ENCODE measurements at regions not wholly inside any gene's neighbourhood (a gene's known extent, or its start where the extent isn't known, plus 50 kb on each side); places are given as distances from the start of the nearest gene placed in this dataset.
A peak's percentile ranks its signal among the peaks of the same experiment; 100 is the strongest.

DNA sequence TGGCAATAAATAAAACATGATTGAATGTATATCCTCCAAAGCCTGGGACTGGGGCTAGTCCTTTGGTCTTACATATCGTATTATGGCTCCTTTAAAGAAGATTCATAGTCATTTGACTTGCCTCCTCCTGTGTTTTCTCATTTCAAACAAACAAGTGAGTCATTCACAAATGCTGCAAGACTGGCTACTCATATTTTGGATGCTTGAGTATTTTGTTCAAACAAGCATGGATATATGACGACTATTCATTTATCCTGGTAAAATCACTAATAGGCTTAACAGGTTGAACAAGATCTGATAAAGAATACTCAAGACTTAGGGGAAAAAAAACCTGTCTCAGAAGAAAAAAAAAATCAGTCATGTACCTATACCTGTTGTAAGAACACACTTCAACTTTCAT is 111.1 kb upstream of the CCDC28A start:
- TF ChIP-seq, protein P1, sequence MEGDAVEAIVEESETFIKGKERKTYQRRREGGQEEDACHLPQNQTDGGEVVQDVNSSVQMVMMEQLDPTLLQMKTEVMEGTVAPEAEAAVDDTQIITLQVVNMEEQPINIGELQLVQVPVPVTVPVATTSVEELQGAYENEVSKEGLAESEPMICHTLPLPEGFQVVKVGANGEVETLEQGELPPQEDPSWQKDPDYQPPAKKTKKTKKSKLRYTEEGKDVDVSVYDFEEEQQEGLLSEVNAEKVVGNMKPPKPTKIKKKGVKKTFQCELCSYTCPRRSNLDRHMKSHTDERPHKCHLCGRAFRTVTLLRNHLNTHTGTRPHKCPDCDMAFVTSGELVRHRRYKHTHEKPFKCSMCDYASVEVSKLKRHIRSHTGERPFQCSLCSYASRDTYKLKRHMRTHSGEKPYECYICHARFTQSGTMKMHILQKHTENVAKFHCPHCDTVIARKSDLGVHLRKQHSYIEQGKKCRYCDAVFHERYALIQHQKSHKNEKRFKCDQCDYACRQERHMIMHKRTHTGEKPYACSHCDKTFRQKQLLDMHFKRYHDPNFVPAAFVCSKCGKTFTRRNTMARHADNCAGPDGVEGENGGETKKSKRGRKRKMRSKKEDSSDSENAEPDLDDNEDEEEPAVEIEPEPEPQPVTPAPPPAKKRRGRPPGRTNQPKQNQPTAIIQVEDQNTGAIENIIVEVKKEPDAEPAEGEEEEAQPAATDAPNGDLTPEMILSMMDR (IDR thresholded peaks at IDR 0.05; ENCODE audit: low read depth, low read length, missing input control): no peak
- TF ChIP-seq EGR1 (IDR thresholded peaks at IDR 0.05; ENCODE audit: low read depth in 2 of 2) (no peak), YY1 (IDR thresholded peaks at IDR 0.05) (no peak), JUND (IDR thresholded peaks at IDR 0.05) (peak in 1 of 2 donors; percentile 42), RXRA (IDR thresholded peaks at IDR 0.05) (no peak), FOXA2 (IDR thresholded peaks at IDR 0.05) (no peak), HNF4A (conservative IDR thresholded peaks at IDR 0.05) (no peak), TAF1 (conservative IDR thresholded peaks at IDR 0.05) (no peak), HNF4G (IDR thresholded peaks at IDR 0.05) (no peak), RAD21 (IDR thresholded peaks at IDR 0.05) (no peak)
- TF ChIP-seq, protein P2, sequence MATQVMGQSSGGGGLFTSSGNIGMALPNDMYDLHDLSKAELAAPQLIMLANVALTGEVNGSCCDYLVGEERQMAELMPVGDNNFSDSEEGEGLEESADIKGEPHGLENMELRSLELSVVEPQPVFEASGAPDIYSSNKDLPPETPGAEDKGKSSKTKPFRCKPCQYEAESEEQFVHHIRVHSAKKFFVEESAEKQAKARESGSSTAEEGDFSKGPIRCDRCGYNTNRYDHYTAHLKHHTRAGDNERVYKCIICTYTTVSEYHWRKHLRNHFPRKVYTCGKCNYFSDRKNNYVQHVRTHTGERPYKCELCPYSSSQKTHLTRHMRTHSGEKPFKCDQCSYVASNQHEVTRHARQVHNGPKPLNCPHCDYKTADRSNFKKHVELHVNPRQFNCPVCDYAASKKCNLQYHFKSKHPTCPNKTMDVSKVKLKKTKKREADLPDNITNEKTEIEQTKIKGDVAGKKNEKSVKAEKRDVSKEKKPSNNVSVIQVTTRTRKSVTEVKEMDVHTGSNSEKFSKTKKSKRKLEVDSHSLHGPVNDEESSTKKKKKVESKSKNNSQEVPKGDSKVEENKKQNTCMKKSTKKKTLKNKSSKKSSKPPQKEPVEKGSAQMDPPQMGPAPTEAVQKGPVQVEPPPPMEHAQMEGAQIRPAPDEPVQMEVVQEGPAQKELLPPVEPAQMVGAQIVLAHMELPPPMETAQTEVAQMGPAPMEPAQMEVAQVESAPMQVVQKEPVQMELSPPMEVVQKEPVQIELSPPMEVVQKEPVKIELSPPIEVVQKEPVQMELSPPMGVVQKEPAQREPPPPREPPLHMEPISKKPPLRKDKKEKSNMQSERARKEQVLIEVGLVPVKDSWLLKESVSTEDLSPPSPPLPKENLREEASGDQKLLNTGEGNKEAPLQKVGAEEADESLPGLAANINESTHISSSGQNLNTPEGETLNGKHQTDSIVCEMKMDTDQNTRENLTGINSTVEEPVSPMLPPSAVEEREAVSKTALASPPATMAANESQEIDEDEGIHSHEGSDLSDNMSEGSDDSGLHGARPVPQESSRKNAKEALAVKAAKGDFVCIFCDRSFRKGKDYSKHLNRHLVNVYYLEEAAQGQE (IDR thresholded peaks at IDR 0.05): no peak
- TF ChIP-seq, protein P3, sequence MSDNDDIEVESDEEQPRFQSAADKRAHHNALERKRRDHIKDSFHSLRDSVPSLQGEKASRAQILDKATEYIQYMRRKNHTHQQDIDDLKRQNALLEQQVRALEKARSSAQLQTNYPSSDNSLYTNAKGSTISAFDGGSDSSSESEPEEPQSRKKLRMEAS (IDR thresholded peaks at IDR 0.05): no peak
- TF ChIP-seq, protein P4, sequence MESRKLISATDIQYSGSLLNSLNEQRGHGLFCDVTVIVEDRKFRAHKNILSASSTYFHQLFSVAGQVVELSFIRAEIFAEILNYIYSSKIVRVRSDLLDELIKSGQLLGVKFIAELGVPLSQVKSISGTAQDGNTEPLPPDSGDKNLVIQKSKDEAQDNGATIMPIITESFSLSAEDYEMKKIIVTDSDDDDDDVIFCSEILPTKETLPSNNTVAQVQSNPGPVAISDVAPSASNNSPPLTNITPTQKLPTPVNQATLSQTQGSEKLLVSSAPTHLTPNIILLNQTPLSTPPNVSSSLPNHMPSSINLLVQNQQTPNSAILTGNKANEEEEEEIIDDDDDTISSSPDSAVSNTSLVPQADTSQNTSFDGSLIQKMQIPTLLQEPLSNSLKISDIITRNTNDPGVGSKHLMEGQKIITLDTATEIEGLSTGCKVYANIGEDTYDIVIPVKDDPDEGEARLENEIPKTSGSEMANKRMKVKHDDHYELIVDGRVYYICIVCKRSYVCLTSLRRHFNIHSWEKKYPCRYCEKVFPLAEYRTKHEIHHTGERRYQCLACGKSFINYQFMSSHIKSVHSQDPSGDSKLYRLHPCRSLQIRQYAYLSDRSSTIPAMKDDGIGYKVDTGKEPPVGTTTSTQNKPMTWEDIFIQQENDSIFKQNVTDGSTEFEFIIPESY (IDR thresholded peaks at IDR 0.05): no peak
